BLaER1 (cell line): ENCODE measurements at regions not wholly inside any gene's neighbourhood (a gene's known extent, or its start where the extent isn't known, plus 50 kb on each side); places are given as distances from the start of the nearest gene placed in this dataset.
"Not testable (repeated sequence)": the region's sequence is repeated elsewhere in the genome, so short reads cannot be mapped to it uniquely, and the experiment has no call there.

Experiments used
- H3K27ac ChIP-seq: shearing (Covaris generic); formaldehyde crosslinking; 2 replicates; pipeline ENCODE4 v1.8.1; 2022
- H3K27me3 ChIP-seq: shearing (Covaris generic); formaldehyde crosslinking; 2 replicates; pipeline ENCODE4 v1.8.1; 2022
- H3K36me3 ChIP-seq: shearing (Covaris generic); formaldehyde crosslinking; 2 replicates; pipeline ENCODE4 v1.8.1; 2022
- H3K4me1 ChIP-seq: shearing (Covaris generic); formaldehyde crosslinking; 2 replicates; pipeline ENCODE4 v1.8.1; 2022
- H3K4me2 ChIP-seq: shearing (Covaris generic); formaldehyde crosslinking; 2 replicates; pipeline ENCODE4 v1.8.1; 2022
- H3K4me3 ChIP-seq: shearing (Covaris generic); formaldehyde crosslinking; 2 replicates; pipeline ENCODE4 v1.8.1; 2022
- H3K9ac ChIP-seq: shearing (Covaris generic); formaldehyde crosslinking; 2 replicates; pipeline ENCODE4 v1.8.1; 2022
- H3K9me3 ChIP-seq: shearing (Covaris generic); formaldehyde crosslinking; 2 replicates; pipeline ENCODE4 v1.8.1; 2022
- H4K20me1 ChIP-seq: shearing (Covaris generic); formaldehyde crosslinking; 2 replicates; pipeline ENCODE4 v1.8.1; 2022
- Cebpa-rat ChIP-seq: shearing (Covaris generic); IDR thresholded peaks from 2 replicates; pipeline ENCODE4 v1.8.1; 2022

GRCh38 chr13:81394640-81395039, 1053.7 kb upstream of the SPRY2 start:
- no peaks in the 10 kb centered on the region for H3K36me3 ChIP-seq
- no peaks in the 10 kb centered on the region for H3K4me1 ChIP-seq
- no peak for TF ChIP-seq Cebpa-rat
- no peak overlapping the region for H3K4me3 ChIP-seq
- no peaks in the 10 kb centered on the region for H4K20me1 ChIP-seq
- H3K27ac ChIP-seq: no peak overlapping the region
- no peaks in the 10 kb centered on the region for H3K27me3 ChIP-seq
- H3K9ac ChIP-seq: no peak overlapping the region
- no peak overlapping the region for H3K4me2 ChIP-seq
- no peaks in the 10 kb centered on the region for H3K9me3 ChIP-seq

GRCh38 chr13:81393721-81394120, 1052.8 kb upstream of the SPRY2 start:
- Histone ChIP-seq H3K9me3 (no peaks in the 10 kb centered on the region), H3K9ac (no peak overlapping the region), H4K20me1 (no peaks in the 10 kb centered on the region), H3K4me1 (no peaks in the 10 kb centered on the region), H3K36me3 (no peaks in the 10 kb centered on the region), H3K4me3 (no peak overlapping the region), H3K27ac (no peak overlapping the region), H3K27me3 (no peaks in the 10 kb centered on the region), H3K4me2 (no peak overlapping the region)
- TF ChIP-seq Cebpa-rat: no peak

GRCh38 chr13:81393110-81393509, 1052.2 kb upstream of the SPRY2 start:
- Histone ChIP-seq H3K27ac (no peak overlapping the region), H3K9me3 (no peaks in the 10 kb centered on the region), H3K4me3 (no peak overlapping the region), H4K20me1 (no peaks in the 10 kb centered on the region), H3K4me1 (no peaks in the 10 kb centered on the region), H3K36me3 (no peaks in the 10 kb centered on the region), H3K9ac (no peak overlapping the region), H3K4me2 (no peak overlapping the region), H3K27me3 (no peaks in the 10 kb centered on the region)
- no peak for TF ChIP-seq Cebpa-rat

- Histone ChIP-seq H3K4me3 (no peak overlapping the region), H4K20me1 (no peaks in the 10 kb centered on the region), H3K9me3 (no peaks in the 10 kb centered on the region), H3K9ac (no peak overlapping the region), H3K27me3 (no peaks in the 10 kb centered on the region), H3K27ac (no peak overlapping the region), H3K4me1 (no peaks in the 10 kb centered on the region), H3K36me3 (no peaks in the 10 kb centered on the region), H3K4me2 (no peak overlapping the region)
- TF ChIP-seq Cebpa-rat: no peak
Measured at GRCh38 chr13:81388400-81388799, 1047.5 kb upstream of the SPRY2 start.

GRCh38 chr13:81383444-81383843, 1042.5 kb upstream of the SPRY2 start:
- Histone ChIP-seq H3K36me3 (no peaks in the 10 kb centered on the region), H3K4me1 (no peaks in the 10 kb centered on the region), H4K20me1 (no peaks in the 10 kb centered on the region), H3K27ac (no peak overlapping the region), H3K9ac (no peak overlapping the region), H3K9me3 (no peaks in the 10 kb centered on the region), H3K4me2 (no peak overlapping the region), H3K27me3 (no peaks in the 10 kb centered on the region), H3K4me3 (no peak overlapping the region)
- no peak for TF ChIP-seq Cebpa-rat

GRCh38 chr13:81382246-81382645, 1041.3 kb upstream of the SPRY2 start:
- Histone ChIP-seq H3K9me3 (no peaks in the 10 kb centered on the region), H3K4me1 (no peaks in the 10 kb centered on the region), H3K27me3 (no peaks in the 10 kb centered on the region), H3K9ac (no peak overlapping the region), H3K36me3 (no peaks in the 10 kb centered on the region), H3K4me3 (no peak overlapping the region), H3K27ac (no peak overlapping the region), H4K20me1 (no peaks in the 10 kb centered on the region), H3K4me2 (no peak overlapping the region)
- no peak for TF ChIP-seq Cebpa-rat

- no peak overlapping the region for H3K4me2 ChIP-seq
- H4K20me1 ChIP-seq: no peaks in the 10 kb centered on the region
- H3K9ac ChIP-seq: no peak overlapping the region
- no peaks in the 10 kb centered on the region for H3K27me3 ChIP-seq
- no peaks in the 10 kb centered on the region for H3K36me3 ChIP-seq
- no peak overlapping the region for H3K4me3 ChIP-seq
- no peaks in the 10 kb centered on the region for H3K4me1 ChIP-seq
- no peak overlapping the region for H3K27ac ChIP-seq
- no peak for TF ChIP-seq Cebpa-rat
- no peaks in the 10 kb centered on the region for H3K9me3 ChIP-seq
Measured at GRCh38 chr13:81381560-81381959, 1040.6 kb upstream of the SPRY2 start.

GRCh38 chr13:81379183-81379582, 1038.3 kb upstream of the SPRY2 start:
- Histone ChIP-seq H3K9ac (no peak overlapping the region), H3K4me3 (no peak overlapping the region), H3K27ac (no peak overlapping the region), H3K4me2 (no peak overlapping the region), H3K27me3 (no peaks in the 10 kb centered on the region), H3K36me3 (no peaks in the 10 kb centered on the region), H4K20me1 (no peaks in the 10 kb centered on the region), H3K9me3 (no peaks in the 10 kb centered on the region), H3K4me1 (no peaks in the 10 kb centered on the region)
- no peak for TF ChIP-seq Cebpa-rat

GRCh38 chr13:81377921-81378320, 1037.0 kb upstream of the SPRY2 start:
- Histone ChIP-seq H3K9me3 (no peaks in the 10 kb centered on the region), H3K36me3 (no peaks in the 10 kb centered on the region), H3K4me2 (no peak overlapping the region), H3K27ac (no peak overlapping the region), H3K4me1 (no peaks in the 10 kb centered on the region), H3K27me3 (no peaks in the 10 kb centered on the region), H3K9ac (no peak overlapping the region), H3K4me3 (no peak overlapping the region), H4K20me1 (no peaks in the 10 kb centered on the region)
- TF ChIP-seq Cebpa-rat: no peak

- no peak overlapping the region for H3K9ac ChIP-seq
- no peaks in the 10 kb centered on the region for H3K36me3 ChIP-seq
- H4K20me1 ChIP-seq: no peaks in the 10 kb centered on the region
- H3K4me3 ChIP-seq: no peak overlapping the region
- no peaks in the 10 kb centered on the region for H3K4me1 ChIP-seq
- no peaks in the 10 kb centered on the region for H3K9me3 ChIP-seq
- H3K27me3 ChIP-seq: no peaks in the 10 kb centered on the region
- H3K4me2 ChIP-seq: no peak overlapping the region
- TF ChIP-seq Cebpa-rat: no peak
- H3K27ac ChIP-seq: no peak overlapping the region
Measured at GRCh38 chr13:81375709-81376108, 1034.8 kb upstream of the SPRY2 start.

GRCh38 chr13:81362711-81363110, 1021.8 kb upstream of the SPRY2 start:
- not testable (repeated sequence) for H3K4me3 ChIP-seq, H4K20me1 ChIP-seq, H3K9ac ChIP-seq, H3K36me3 ChIP-seq, H3K27ac ChIP-seq, H3K4me1 ChIP-seq, H3K27me3 ChIP-seq, H3K4me2 ChIP-seq
- H3K9me3 ChIP-seq: peaks cover 25% of the 10 kb centered on the region
